SKM-1 treated with dmso at 0.1 percent for 144 hours (cell line): ENCODE measurements at regions not wholly inside any gene's neighbourhood (a gene's known extent, or its start where the extent isn't known, plus 50 kb on each side); places are given as distances from the start of the nearest gene placed in this dataset.

Experiments used
- DNase-seq: peaks from one replicate; lab custom pipeline; 2025; ENCODE audit not compliant: unreplicated experiment; lab: John Stamatoyannopoulos, UW

DNA sequence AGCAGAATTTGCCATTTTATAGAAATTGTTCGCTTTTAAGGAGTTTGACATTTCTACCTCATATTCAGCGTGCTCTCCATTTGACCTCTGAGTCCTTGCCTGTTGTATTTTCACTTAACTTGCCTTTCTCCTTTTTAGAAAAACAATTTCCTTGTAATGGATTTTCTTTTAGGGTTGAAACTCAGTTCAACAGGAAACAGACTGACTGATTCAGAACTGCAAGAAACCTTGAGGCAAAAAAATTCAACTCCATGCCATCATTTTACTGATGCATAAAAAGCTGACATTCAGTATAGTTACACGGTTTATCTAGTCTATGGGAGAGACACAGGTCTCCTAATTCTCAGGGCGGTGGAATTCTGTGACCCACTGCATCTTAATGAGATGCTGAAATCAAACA lies 59.8 kb downstream of the MRPS30 start:
- DNase-seq = no peak

DNA sequence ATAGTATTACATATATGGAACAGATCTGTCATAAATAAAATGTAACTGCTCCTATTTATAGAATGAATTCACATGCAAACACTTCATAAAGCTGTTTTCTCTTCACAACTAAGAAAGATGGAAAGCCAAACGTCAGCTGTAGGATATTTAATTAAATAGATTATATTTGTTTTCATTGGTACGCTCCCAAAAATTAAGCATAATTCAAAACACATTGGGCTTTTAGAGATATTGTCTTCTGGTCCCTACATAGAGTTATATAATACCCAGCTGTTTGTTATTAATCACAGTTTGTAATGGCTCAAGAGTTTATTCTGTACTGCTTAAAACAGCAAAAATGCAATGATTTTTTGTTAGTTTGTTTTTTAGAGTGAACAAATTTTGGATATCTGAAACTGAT lies 61.2 kb downstream of the MRPS30 start:
- DNase-seq = no peak

DNA sequence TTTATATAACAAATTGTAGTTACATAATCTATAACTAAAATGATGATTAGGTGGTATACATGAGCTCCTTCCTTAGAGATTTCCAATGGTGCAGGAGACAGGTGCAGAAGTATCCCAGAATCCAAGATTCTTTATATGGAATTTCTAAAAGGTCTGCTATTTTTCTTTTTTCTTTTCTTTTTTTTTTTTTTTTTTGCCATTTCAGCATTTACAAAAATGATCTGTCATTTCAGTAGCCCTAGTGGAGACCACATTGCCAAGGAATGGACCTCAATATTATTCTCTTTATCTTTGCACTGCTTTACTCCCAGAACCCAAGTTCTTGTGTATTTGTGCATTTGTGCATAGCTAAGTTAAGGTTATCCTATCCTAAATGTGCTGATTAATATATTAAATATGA lies 61.7 kb downstream of the MRPS30 start:
- DNase-seq = no peak

DNA sequence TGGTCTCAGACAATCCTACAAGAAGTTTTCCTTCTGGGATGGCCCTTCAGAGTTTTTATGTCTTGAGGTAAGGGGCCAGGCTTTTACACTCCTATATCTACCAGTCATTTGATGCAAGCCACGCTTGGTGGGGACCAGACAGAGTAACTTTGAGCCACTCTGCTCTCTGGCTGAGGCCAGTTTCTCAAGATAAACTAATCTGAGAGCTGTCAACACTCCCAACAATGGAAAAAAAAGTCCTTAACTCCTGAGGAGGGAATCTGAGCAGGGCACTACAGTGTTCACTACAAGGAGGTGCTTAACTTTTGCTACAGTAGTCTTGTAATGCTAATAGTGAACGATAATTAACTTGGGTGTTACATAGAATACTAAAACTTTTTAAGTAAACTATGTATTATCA lies 62.7 kb downstream of the MRPS30 start:
- no peak for DNase-seq

DNA sequence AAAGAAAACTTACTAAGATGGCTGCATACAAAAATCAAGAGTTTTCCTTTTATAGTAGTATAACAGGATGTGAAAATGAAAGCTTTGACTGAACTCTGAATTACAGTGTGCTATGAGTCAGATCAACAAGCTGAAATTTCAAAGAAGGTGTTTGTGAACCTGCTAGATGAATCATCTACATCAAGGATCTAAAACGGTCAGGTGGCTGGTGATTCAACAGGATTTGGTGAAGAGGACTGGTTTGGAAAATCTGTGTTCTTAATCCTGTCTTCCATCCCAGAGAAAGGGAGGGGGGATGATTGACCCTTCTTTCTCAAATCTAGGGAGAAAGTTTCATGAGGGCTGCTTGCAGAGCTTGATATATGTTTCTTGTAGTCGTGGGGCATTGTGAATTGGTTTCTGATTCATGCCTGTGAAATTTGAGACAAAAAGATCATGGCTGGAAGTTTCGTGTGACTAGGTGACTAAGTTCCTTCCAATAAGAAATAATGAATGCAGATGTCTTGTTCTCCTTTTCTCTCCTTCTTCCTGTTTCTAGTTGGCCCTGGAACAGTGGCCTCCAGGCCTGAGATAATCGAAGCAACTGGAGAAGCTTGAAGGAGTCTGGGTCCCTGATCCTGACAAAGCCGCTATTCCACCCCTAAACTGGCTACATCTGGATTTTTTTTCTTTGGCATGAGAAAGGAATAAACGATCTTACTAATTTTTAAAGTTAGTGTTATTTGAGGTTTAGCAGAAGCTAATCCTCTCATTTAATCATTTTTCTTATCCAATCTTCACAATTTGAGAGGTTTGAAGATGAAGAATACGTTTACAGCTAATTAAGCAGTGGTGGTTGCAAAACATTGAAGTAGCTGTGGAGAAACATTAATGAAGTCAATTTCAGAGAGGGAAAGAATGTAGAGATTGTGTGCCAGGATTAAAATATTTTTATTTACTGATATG lies 67.2 kb downstream of the MRPS30 start:
- no peak for DNase-seq

DNA sequence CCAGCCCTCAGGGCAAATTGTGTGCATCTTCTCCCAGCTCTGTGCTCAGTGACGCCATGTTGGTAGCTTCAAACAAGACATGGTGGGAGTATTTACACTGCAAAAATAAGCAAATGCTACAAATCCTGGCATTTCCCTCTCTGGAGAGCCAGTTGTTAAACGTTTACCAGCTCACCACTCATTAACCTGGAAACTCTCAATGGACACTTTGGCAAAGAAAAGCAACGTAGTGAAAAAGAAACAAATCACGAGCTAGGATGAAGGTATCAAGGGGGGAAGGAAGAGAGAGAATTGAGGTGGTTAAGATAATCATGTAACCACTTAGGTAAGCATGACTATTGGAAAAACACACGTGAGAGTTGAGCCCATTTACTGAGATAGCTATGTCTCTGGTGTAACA lies 72.5 kb downstream of the MRPS30 start:
- DNase-seq = no peak

DNA sequence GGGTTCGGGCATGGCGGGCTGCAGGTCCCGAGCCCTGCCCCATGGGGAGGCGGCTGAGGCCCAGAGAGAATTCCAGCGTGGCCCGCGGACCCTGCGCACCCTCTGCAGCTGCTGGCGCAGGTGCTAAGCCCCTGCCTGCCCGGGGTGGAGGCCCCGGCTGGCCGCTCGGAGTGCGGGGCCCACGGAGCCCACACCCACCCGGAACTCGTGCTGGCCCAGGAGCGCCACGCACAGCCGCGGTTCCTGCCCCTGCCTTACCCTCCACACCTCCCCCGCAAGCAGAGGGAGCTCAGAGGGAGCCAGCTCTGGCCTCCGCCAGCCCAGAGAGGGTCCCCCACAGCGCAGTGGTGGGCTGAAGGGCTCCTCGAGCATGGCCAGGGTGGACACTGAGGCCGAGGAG lies 75.3 kb downstream of the MRPS30 start:
- DNase-seq = no peak

DNA sequence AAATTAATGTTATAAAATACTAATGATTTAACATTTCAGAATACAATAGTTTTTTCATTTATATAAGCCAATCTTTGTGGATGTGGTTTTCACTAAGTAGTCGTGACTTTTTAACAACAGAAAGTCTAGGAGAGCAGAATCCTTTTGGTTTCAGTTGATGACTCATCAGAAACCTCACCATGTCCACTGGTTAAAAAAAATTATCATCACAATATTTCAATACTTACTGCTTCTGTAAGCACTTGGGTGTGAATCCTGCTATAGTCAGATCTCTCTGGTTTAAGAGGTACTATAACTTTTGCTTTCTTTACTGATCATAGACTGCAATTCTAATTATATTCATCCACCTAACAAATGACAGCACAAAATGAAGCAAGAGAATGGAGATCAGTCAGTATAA lies 77.2 kb downstream of the MRPS30 start:
- no peak for DNase-seq

DNA sequence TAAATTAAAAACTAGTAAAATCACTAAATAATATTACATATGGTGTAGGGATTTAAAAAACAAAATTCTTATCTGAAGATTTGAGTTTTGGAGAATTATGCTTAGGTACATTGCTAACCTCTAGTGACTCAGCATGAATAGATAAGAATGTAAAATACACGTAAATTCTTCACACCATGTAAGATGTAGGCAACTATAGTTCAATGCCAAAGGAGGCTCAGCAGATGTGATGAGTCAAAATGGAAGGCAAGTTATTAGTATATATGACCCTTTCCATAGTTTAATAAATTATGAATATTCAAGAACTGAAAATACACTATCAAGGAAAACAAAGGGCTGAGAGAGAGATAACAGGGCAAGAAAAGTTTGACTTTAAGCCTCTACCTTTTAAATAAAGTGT lies 79.0 kb downstream of the MRPS30 start:
- no peak for DNase-seq

DNA sequence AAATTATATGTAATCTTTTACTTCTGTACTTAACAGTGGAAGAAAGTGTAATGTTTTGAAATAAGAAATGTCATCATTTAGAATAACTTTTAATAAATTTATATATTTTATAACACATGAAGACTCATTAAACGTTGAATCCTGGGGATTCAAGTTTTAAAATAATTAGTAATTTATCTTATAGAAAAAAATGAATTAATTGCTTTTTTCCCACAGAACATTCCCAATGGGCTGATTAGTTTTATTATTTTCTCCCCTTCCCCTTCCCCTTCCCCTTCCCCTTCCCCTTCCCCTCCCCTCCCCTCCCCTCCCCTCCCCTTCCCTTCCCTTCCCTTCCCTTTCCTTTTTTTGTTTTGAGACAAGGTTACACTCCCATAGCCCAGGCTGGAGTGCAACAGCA lies 79.7 kb downstream of the MRPS30 start:
- no peak for DNase-seq

DNA sequence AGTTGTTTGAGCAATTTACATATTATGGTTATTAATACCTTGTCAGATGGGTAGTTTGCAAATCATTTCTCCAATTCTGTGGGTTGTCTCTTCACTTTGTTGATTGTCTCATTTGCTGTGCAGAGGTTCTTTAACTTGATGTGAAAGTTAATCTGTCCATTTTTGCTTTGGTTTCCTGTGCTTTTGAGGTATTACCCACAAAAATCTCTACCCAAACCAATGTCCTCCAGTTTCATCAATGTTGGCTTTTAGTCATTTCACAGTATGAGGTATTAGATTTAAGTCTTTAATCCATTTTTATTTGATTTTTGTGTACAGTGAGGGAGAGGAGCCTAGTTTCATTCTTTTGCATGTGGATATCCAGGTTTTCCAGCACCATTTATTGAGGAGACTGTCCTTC lies 82.4 kb downstream of the MRPS30 start:
- DNase-seq = no peak

DNA sequence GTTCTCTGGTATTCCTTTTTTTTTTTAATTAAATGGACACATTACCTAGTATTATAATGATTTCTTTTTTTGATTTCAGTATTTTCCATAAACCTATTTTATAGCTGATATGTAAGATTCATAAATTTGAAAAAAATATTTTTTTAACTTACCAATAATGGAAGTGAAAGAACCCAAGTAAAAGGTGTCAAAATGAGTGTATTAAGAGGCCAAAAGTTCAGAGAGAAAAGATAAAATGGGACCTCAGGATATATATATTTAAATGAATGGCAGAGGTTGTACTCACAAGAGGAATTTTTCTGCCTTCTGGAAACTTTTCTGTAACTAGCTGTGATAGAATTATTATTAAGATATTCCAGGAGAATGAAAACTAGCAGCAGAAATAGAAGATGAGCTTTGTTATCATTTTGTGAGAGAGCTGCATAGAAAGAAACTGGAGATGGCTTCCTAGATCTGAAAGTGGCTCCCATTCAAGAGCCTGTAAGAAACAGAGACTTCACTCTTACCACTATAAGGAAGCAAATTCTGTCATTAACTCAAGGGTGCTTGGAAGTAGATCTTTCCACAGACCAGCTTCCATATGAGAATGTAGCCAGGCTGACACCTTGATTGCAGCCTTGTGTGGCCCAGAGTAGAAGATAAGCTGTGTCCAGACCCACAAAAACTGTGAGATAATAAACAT lies 91.7 kb downstream of the MRPS30 start:
- DNase-seq = no peak

DNA sequence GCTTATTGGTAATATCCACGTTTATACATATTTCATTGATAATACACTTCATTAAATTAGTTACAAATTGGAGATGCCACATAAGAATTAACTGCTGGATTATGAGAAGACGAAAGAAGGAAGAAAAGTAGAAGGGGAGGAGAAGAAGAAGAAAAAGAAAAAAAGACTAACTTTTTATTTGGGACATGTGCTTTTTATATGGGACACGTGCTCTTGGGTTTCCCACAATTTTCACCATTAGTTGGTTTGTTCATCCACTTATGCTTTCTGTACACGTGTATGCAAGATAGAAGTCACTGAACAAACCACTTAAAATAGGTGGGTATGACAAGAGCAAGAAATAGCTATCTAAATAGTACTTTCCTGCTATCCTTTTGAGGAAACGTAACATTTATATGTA lies 98.6 kb downstream of the MRPS30 start:
- no peak for DNase-seq

DNA sequence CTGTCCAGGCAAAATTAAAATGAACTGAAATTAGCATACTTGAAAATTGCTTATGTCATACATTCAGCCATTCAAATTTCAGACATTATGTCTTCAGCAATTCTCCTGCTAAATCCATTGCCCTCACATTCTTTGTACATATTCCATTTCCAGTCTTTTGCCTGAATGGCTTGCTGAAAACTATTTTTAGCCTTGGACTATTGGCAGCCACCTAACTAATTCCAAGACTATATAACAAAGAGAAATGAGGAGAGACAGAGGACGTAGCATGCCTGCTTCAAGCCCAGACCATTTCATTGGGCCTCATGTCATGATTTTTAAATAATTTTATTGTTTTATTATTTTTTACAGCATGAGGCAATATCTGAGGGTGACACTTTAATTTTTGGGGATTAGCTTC lies 100.3 kb downstream of the MRPS30 start:
- no peak for DNase-seq

DNA sequence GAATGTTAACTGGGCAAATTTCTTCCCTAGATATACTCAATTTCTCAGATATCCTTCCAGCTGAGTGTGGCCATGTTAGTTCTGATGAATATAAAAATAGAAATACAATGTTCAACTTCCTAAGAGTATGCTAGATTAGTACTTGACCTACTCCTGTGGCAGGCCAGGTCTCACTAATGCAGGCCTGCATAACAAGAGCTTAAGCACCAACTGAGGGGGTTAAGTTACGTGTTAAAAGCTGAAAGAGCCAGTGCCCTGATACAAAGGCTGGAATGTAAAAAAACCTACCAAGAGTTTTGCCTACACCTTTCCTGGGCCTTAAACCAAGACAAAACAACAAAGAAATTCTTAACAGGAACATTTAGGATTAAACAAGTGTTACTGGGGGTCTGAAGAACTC lies 102.8 kb downstream of the MRPS30 start:
- no peak for DNase-seq

DNA sequence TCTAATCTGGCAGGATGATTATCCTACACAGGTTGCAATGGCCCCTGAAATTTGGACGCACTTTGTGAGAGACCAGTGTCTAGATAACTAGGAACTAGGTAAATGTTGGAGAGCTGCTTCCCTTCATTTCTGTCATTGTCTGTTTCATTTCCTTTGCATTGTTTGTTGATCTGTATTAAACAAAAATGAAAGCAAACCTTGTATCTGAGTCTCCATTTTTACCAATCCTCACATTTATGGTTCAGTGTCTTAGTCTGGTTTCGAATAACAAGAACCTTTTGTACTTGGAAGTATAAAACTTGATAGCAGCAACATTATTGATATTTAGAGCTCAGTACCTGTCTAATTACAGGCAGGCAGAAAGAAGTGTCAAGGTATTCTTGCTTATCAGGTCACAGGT lies 105.5 kb downstream of the MRPS30 start:
- no peak for DNase-seq

DNA sequence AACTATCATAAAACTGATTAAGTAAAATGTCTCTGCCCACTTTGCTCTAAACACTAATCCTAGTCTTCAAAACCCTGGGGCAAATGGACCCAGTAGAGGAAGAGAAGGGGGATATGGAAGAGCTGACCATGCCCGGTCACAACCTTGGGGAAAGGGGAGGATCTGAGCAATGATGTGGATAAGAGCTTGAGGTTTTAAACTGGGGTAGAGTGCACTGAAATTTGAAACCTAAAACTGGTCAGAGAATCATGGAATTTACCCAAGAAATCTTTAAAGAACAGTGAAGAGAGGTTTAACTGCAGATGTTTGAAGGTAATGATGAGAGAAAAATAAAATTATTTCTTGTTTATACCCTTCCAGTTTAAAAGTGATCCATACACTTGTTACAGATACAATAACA lies 110.8 kb downstream of the MRPS30 start:
- DNase-seq = no peak

DNA sequence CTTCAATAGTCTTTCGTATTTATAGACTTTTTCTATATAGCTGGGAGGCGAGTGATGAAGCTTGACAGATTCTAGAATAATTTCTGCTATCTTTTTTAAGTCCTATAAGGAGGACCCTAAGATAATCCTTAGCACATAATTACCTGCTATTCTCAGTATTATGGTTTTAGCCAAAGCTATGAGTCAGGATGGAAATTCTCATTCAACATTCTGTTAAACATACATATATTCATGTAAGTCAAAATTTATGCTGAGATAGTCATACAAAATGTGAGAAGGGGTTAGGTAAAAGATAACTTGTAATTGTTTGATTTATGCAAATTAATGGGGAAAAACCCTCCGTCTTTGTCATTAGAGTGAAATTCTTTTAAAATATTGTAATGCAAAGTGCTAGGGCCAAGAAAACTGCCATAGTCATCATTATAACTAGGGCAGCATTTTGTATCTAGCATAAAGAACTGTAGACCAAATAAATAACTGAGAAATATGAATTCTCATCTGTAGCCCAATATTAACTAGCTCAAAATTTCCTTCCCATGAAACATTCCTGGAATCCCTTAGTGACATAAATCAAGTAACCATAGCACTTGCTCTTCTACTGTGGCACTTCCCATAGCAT lies 118.5 kb downstream of the MRPS30 start:
- DNase-seq = no peak

DNA sequence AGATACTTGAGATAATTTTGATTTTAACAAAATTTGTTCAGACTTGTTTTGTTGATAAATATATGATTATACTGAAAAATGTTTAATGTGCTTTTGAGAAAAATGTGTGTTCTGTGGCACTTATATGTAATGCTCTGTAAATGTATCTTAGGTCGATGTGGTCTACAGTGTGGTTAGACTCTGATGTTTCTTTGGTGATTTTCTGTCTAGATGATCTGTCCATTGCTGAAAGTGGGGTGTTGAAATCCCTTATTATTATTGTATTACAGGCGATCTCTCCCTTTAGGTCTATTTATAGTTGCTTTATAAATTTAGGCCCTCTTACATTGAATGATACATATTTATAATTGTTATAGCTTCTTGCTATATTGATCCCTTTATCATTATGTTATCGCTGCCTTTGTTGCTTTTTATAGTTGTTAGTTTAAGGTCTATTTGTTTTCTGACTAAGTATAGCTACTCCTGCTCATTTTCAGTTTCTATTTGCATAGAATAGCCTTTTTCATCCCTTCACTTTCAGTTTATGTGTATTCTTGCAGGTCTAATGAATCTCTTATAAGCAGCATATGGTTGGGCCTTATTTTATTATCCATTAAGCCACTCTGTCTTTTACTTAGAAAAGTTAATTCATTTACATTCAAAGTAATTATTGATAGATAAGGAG lies 124.3 kb downstream of the MRPS30 start:
- DNase-seq = no peak

DNA sequence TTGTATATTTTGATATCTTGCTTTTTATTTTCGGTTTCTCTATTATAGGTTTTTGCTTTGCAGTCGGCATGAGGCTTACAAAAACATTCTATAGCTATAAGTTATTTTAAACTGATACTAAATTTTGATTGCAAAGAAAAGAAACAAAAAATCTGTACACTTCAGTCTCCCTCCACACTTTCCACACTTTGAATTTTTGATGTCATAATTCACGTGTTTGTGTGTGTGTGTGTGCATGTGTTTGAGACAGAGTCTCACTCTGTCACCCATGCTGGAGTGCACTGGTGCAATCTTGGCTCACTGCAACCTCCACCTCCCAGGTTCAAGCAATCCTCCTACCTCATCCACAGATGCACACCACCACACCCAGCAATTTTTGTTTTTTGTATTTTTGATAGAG lies 124.9 kb downstream of the MRPS30 start:
- DNase-seq = no peak

DNA sequence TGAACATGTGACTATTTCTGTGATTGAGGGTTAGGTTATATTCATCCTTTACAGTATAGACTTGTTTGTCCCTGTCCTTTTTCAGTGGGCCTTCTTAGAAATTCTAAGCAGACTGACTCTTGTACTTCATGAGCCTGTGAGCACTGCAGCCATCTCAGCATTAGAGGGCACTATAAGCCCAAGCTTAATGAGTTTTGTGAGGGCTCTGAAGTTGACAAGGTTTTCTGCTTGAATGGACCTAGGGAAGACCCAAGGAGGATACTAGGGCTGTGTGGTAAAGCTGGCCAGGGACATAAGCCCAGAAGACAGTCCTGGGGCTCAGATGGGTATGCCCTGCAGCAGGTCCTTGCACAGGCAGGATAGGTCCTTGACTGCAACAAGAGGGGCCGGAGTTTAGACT lies 126.5 kb downstream of the MRPS30 start:
- DNase-seq = no peak

DNA sequence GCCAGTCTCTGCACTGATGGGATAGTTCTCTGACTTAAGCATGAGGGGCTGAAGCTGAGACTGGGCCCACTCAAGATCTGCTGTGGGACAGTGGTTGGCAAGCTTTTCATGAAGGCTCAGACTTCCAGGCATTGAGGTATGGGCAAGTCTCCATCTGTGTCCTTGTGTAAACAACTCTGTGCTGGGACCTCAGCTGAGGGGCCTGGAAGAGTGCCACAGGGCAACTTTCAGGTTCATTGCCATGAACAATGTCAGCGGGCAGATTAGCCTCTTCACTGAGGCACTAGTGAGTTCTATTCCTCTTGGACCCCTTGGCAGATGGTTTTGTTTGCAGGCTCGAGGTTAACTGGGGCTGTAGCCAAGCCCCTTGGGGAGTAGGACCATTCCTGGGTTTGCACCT lies 127.1 kb downstream of the MRPS30 start:
- no peak for DNase-seq
